ENCODE measurements at regions not wholly inside any gene's neighbourhood (a gene's known extent, or its start where the extent isn't known, plus 50 kb on each side); places are given as distances from the start of the nearest gene placed in this dataset.

DNA sequence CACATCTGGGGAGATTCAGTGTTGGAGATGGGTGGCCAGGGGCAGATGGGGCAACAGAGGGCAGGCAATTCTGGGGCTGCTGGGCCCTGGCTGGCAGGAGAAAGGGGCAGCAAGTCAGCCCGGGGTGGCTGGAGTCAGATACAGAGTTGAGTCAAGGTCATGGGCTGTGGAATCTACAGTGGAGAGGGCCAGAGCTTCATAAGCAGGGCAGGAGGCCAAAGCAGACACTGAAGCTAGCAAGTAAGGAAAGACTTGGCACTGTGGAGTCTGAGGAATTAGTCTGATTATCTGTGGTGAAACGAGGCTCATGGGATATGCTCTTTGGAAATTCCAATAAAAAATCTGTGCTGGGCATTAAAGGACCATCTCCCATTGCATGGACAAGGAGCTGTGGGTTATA, 95.5 kb downstream of the TMX1 start:
- DNase-seq (ENCODE audit: low spot score in 2 of 2) = no peak
- intact Hi-C loops (cut with DNase I) = no loop called here
- Histone ChIP-seq H3K9me3 (no peaks in the 10 kb centered on the region), H3K4me1 (peaks cover 0 to 13% of the 10 kb centered on the region in 2 donors), H3K4me3 (no peak overlapping the region), H3K27ac (no peak overlapping the region), H3K27me3 (no peaks in the 10 kb centered on the region), H3K36me3 (no peaks in the 10 kb centered on the region)
- TF ChIP-seq, protein P1, sequence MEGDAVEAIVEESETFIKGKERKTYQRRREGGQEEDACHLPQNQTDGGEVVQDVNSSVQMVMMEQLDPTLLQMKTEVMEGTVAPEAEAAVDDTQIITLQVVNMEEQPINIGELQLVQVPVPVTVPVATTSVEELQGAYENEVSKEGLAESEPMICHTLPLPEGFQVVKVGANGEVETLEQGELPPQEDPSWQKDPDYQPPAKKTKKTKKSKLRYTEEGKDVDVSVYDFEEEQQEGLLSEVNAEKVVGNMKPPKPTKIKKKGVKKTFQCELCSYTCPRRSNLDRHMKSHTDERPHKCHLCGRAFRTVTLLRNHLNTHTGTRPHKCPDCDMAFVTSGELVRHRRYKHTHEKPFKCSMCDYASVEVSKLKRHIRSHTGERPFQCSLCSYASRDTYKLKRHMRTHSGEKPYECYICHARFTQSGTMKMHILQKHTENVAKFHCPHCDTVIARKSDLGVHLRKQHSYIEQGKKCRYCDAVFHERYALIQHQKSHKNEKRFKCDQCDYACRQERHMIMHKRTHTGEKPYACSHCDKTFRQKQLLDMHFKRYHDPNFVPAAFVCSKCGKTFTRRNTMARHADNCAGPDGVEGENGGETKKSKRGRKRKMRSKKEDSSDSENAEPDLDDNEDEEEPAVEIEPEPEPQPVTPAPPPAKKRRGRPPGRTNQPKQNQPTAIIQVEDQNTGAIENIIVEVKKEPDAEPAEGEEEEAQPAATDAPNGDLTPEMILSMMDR (IDR thresholded peaks at IDR 0.05) = no peak

DNA sequence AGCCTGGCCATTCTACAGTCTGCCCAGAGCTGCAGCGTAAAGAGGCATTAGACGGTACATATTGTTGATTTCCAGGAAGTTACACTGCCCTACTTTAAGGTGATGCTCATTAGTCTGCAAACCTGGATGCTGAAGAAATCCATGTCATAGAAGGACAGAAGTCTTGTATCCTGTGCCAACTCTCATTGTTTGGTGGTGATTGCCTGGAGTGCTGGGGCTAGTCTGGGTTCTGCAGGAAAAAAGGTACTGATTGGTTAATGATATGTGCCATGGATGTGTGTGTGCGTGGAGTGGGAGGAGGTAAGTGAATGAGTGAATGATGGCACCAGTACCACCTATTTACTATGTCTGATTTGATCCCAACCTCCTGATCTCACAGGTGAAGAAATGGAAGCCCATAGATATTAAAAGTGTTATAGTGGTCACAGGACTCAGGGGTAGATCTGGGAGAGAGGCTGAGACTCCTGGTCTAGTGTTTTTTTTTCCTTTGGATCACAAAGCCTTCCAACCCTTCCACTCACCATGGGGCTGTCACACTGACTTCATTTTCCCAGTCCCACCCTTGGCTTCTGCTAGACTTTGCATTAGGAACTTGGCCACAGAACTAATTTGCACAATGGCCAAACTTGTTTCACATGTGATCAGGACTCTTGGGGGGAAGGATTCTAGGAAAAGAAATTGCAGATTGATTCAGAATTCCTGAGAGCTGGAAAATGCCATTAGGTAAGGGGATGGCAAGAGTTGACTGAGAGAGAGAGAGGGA, 96.1 kb downstream of the TMX1 start:
- no peak overlapping the region for H3K27ac ChIP-seq
- H3K27me3 ChIP-seq = no peaks in the 10 kb centered on the region
- intact Hi-C loops (cut with DNase I) = no loop called here
- H3K4me1 ChIP-seq = peaks cover 0 to 13% of the 10 kb centered on the region in 2 donors
- TF ChIP-seq, protein P1 (IDR thresholded peaks at IDR 0.05) = no peak
- no peaks in the 10 kb centered on the region for H3K36me3 ChIP-seq
- H3K4me3 ChIP-seq = no peak overlapping the region
- no peaks in the 10 kb centered on the region for H3K9me3 ChIP-seq
- no peak for DNase-seq (ENCODE audit: low spot score in 2 of 2)

DNA sequence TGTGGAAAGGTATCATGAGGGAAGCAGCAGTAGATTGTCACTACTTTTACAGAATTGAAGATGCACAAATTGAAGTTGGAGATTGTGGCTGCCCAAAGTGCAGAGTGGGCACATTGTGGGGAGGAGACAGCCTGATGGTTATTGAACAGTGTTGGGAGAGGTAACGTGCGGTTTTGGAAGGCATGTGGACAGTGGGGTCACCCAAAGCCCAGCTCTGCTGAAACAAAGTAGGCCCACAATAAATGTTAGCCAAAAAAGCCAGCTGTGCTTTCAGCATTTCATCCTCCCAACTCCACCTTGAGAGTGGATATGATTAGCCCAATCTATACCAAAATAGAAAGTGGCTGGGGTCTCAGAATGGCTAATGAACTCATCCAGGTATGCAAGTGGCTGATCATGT, 96.7 kb downstream of the TMX1 start:
- TF ChIP-seq, protein P1 (IDR thresholded peaks at IDR 0.05) = no peak
- peaks cover 0 to 13% of the 10 kb centered on the region in 2 donors for H3K4me1 ChIP-seq
- DNase-seq (ENCODE audit: low spot score in 2 of 2) = no peak
- intact Hi-C loops (cut with DNase I) = no loop called here
- no peaks in the 10 kb centered on the region for H3K27me3 ChIP-seq
- no peaks in the 10 kb centered on the region for H3K36me3 ChIP-seq
- H3K27ac ChIP-seq = no peak overlapping the region
- H3K4me3 ChIP-seq = no peak overlapping the region
- no peaks in the 10 kb centered on the region for H3K9me3 ChIP-seq

DNA sequence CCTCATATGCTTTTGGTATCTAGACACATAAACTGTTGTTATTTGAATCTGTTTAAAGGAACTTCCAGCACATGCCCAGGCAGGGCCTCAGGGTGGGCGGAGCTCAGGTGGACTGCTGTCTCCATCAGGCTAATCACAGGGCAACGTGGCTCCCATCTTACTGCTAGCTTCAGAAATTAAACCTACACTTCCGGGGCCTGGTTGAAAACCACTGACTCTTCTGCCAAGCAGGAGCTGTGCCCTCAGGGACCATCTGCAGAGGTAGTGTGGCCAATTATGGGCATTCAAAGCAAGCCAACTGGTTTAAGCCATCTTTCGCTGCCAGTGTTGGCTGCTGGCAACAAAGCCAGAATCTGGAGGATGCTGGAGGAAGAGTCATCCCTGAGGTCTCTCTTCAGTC, 97.5 kb downstream of the TMX1 start:
- intact Hi-C loops (cut with DNase I) = no loop called here
- DNase-seq (ENCODE audit: low spot score in 2 of 2) = no peak
- TF ChIP-seq, protein P1 (IDR thresholded peaks at IDR 0.05) = no peak
- Histone ChIP-seq H3K36me3 (no peaks in the 10 kb centered on the region), H3K9me3 (no peaks in the 10 kb centered on the region), H3K4me1 (peaks cover 0 to 13% of the 10 kb centered on the region in 2 donors), H3K27me3 (no peaks in the 10 kb centered on the region), H3K27ac (no peak overlapping the region), H3K4me3 (no peak overlapping the region)

DNA sequence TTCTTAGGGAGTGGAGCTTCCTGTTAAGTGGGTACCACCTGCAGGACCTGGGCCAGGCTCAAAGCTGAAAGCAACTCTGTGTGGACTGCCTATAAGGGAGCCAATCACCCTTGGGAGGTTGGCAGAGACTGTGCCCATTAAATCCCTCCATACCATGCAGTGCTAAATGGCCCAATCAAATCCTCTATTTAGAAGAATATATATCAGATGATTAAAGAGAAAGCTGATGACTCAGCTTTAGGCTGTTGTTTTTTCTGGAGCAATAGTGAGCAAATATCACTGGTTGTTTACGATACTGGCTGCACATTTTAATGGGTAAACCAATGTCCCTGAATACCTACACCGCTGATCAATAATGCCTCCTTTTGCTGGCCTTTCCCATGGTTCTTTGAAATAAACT, 101.3 kb downstream of the TMX1 start:
- no peaks in the 10 kb centered on the region for H3K27me3 ChIP-seq
- TF ChIP-seq, protein P1 (IDR thresholded peaks at IDR 0.05) = no peak
- no peaks in the 10 kb centered on the region for H3K9me3 ChIP-seq
- DNase-seq (ENCODE audit: low spot score in 2 of 2) = no peak
- H3K36me3 ChIP-seq = no peaks in the 10 kb centered on the region
- intact Hi-C loops (cut with DNase I) = no loop called here
- H3K4me3 ChIP-seq = no peak overlapping the region
- H3K4me1 ChIP-seq = no peaks in the 10 kb centered on the region
- no peak overlapping the region for H3K27ac ChIP-seq

Measured in ascending aorta (tissue), 2 donors.